Endothelial cell (in vitro differentiated cells): ENCODE measurements at regions not wholly inside any gene's neighbourhood (a gene's known extent, or its start where the extent isn't known, plus 50 kb on each side); places are given as distances from the start of the nearest gene placed in this dataset.

Experiments used
- DNase-seq: peaks from one replicate; pipeline ENCODE4 v3.0.0; 2021; ENCODE audit warnings: low spot score
- H3K27ac Mint-ChIP-seq: one replicate; pipeline ENCODE4 v1.8.0; 2021; ENCODE audit warnings: mixed read lengths, inconsistent platforms; ENCODE audit not compliant: unreplicated experiment
- H3K27me3 Mint-ChIP-seq: one replicate; pipeline ENCODE4 v1.8.0; 2021; ENCODE audit warnings: mild to moderate bottlenecking, moderate library complexity, mixed read lengths, inconsistent platforms; ENCODE audit not compliant: unreplicated experiment
- H3K36me3 Mint-ChIP-seq: one replicate; pipeline ENCODE4 v1.8.0; 2021; ENCODE audit warnings: mild to moderate bottlenecking, low read depth, mixed read lengths, inconsistent platforms; ENCODE audit not compliant: unreplicated experiment
- H3K4me1 Mint-ChIP-seq: one replicate; pipeline ENCODE4 v1.8.0; 2021; ENCODE audit warnings: mild to moderate bottlenecking, mixed read lengths, inconsistent platforms; ENCODE audit not compliant: unreplicated experiment
- H3K4me3 Mint-ChIP-seq: one replicate; pipeline ENCODE4 v1.8.0; 2021; ENCODE audit warnings: mild to moderate bottlenecking, mixed read lengths, inconsistent platforms; ENCODE audit not compliant: unreplicated experiment
- H3K9me3 Mint-ChIP-seq: one replicate; pipeline ENCODE4 v1.8.0; 2021; ENCODE audit warnings: mixed read lengths, inconsistent platforms; ENCODE audit not compliant: unreplicated experiment
- TF ChIP-seq, protein P1 (sequence below): fragments of 200-600 bp; sonication (generic); IDR thresholded peaks from one replicate; pipeline ENCODE4 v1.5.0; 2021; ENCODE audit warnings: antibody characterized with exemption; ENCODE audit not compliant: unreplicated experiment

DNA sequence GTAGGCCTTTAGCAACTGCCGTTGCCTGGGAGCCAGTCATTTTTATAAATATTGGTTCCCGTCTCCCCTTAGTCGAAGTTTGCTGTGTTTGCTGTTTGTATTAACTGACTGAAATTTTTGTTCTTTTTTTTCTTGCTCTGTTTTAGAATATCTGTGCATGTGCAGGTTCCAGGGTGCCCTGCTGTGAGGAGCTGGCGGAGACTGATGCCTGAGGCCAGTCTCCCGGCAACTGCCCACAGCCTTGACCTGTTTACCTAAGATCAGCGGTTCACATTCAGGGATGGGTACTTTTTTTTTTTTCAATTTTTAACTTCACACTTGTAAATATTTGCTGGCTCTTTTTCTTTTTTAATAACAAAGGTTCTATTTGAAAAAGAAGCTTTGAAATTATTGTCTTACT, 262.6 kb upstream of the ADAMTS16 start:
- no peak for DNase-seq
- no peaks in the 10 kb centered on the region for H3K9me3 Mint-ChIP-seq
- H3K36me3 Mint-ChIP-seq = no peaks in the 10 kb centered on the region
- no peaks in the 10 kb centered on the region for H3K4me1 Mint-ChIP-seq
- no peak overlapping the region for H3K4me3 Mint-ChIP-seq
- TF ChIP-seq, protein P1, sequence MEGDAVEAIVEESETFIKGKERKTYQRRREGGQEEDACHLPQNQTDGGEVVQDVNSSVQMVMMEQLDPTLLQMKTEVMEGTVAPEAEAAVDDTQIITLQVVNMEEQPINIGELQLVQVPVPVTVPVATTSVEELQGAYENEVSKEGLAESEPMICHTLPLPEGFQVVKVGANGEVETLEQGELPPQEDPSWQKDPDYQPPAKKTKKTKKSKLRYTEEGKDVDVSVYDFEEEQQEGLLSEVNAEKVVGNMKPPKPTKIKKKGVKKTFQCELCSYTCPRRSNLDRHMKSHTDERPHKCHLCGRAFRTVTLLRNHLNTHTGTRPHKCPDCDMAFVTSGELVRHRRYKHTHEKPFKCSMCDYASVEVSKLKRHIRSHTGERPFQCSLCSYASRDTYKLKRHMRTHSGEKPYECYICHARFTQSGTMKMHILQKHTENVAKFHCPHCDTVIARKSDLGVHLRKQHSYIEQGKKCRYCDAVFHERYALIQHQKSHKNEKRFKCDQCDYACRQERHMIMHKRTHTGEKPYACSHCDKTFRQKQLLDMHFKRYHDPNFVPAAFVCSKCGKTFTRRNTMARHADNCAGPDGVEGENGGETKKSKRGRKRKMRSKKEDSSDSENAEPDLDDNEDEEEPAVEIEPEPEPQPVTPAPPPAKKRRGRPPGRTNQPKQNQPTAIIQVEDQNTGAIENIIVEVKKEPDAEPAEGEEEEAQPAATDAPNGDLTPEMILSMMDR = no peak
- no peak overlapping the region for H3K27ac Mint-ChIP-seq
- no peaks in the 10 kb centered on the region for H3K27me3 Mint-ChIP-seq

DNA sequence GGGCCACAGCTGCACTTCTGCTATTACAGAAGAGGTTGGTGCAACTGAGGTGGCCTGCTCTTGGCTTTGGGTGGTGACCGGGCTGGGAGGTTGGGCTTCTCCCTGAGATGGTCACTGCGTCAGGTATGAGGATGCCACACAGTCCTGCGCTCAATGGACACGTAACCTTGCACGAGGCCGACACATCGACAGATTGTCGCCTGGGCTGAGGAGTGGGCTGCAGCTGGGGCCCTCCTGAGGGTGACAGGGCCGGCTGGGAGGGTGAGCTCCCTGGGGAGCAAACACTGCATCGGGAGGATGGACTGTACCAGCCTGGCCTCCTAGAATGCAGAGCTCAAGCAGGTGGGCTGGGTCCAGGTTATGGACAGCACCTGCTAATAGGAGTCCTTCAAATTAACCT, 261.1 kb upstream of the ADAMTS16 start:
- no peak for DNase-seq
- H3K36me3 Mint-ChIP-seq = no peaks in the 10 kb centered on the region
- no peaks in the 10 kb centered on the region for H3K9me3 Mint-ChIP-seq
- no peaks in the 10 kb centered on the region for H3K27me3 Mint-ChIP-seq
- H3K27ac Mint-ChIP-seq = no peak overlapping the region
- H3K4me3 Mint-ChIP-seq = no peak overlapping the region
- TF ChIP-seq, protein P1 = no peak
- no peaks in the 10 kb centered on the region for H3K4me1 Mint-ChIP-seq

DNA sequence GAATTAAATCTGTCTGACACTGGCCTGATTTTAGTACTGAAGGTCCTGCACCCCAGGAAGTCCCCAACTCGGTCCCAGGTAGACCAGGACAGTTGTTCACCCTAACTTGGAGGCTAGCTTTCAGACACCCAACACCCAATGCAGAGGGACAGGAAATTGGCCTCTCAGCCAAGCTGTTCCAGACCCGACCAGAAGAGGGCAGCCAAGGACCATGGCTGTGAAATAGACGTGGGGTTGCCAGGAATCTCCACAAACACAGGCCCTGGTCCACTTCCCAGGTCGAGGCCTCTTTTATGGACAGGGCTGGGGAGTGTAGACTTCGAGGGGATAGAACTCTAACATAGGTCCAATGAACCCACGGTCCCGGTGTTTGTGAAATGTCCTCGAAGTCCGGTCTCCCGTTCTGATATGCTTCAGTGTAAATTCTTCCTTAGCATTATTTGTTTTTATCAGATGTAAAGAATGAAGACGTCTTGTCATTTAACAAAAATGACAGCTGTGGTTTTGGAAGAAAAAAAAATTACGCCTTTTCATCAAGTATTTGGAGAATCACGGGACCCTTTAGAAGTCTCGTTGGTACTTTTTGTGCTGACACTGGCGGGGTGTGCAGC, 260.3 kb upstream of the ADAMTS16 start:
- TF ChIP-seq, protein P1 = peak; percentile 91
- no peaks in the 10 kb centered on the region for H3K9me3 Mint-ChIP-seq
- H3K4me3 Mint-ChIP-seq = no peak overlapping the region
- H3K27ac Mint-ChIP-seq = no peak overlapping the region
- DNase-seq = peak; percentile 93
- no peaks in the 10 kb centered on the region for H3K4me1 Mint-ChIP-seq
- H3K36me3 Mint-ChIP-seq = no peaks in the 10 kb centered on the region
- H3K27me3 Mint-ChIP-seq = no peaks in the 10 kb centered on the region

DNA sequence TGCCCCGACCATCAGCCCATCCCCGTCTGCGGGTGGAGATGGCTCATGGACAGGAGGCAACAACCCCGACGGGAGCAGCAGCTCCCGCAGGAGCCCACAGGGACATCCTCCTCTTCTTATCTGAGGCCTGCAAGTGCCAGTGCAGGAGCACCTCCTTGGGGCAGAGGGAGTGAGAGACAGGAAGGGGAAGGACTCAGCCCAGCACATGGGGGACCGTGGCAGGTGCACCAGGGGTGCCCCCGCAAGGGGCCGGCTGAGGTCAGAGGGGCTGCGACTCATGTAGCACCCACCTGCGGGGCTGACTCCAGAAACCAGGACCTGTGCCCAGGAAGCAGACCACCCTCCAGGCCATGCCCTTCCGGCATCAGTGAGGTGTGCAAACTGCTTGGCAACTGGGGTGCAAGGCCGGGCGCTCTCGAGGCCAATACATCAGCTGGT, 259.8 kb upstream of the ADAMTS16 start:
- TF ChIP-seq, protein P1 = no peak
- no peak for DNase-seq
- H3K27ac Mint-ChIP-seq = no peak overlapping the region

DNA sequence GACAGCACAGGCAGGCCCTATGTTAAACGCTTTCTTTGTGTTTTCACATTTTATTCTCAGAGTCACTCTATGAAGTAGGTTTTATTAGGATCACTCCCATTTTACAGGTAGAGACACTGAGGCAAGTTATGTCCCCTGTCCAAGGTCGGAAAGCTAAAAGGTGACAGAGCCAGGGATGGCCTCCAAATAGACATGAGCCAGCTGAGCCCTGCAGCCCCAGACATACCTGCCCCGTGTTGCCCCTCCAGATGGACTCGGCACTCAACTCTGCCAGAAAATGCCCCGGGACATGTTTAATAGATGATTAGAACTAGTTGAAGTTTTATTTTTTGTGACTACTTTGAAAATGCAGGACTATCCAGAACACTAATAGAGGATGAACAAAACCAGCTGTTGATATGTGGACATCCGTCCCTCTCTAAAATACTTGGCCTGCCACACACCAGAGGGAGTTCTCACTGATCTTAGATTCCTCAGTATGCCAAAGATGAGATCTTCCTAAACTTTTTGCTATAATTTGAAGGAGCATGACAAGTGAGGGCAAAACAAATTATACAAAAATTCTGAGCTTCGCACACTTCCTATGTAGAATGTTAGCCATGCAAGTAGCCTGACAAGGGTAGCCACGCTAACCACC, 258.6 kb upstream of the ADAMTS16 start:
- H3K4me1 Mint-ChIP-seq = no peaks in the 10 kb centered on the region
- H3K4me3 Mint-ChIP-seq = no peak overlapping the region
- no peaks in the 10 kb centered on the region for H3K27me3 Mint-ChIP-seq
- H3K27ac Mint-ChIP-seq = no peak overlapping the region
- no peaks in the 10 kb centered on the region for H3K9me3 Mint-ChIP-seq
- H3K36me3 Mint-ChIP-seq = no peaks in the 10 kb centered on the region
- TF ChIP-seq, protein P1 = no peak
- DNase-seq = no peak

More for the DNA sequence above, 259.8 kb upstream of the ADAMTS16 start:
- Mint-ChIP-seq H3K4me1 (no peaks in the 10 kb centered on the region), H3K27me3 (no peaks in the 10 kb centered on the region), H3K9me3 (no peaks in the 10 kb centered on the region), H3K36me3 (no peaks in the 10 kb centered on the region), H3K4me3 (no peak overlapping the region)
